KG1 (cell line): ENCODE measurements at regions not wholly inside any gene's neighbourhood (a gene's known extent, or its start where the extent isn't known, plus 50 kb on each side); places are given as distances from the start of the nearest gene placed in this dataset.

ENCODE experiments used
- DNase-seq: peaks from one replicate; lab custom pipeline; 2025; lab: John Stamatoyannopoulos, UW

- DNase-seq: no peak
Measured at GRCh38 chr13:48761256-48761655, 107.5 kb downstream of the CYSLTR2 start.

GRCh38 chr13:48769107-48769704 is 115.5 kb downstream of the CYSLTR2 start:
- DNase-seq: peak; percentile 86

GRCh38 chr13:48770372-48770771 is 116.6 kb downstream of the CYSLTR2 start:
- DNase-seq: no peak

- no peak for DNase-seq
Measured at GRCh38 chr13:48772908-48773307, 119.2 kb downstream of the CYSLTR2 start.

GRCh38 chr13:48773531-48774275 is 120.0 kb downstream of the CYSLTR2 start:
- no peak for DNase-seq

- DNase-seq: no peak
Measured at GRCh38 chr13:48775285-48775684, 121.6 kb downstream of the CYSLTR2 start.

- no peak for DNase-seq
Measured at GRCh38 chr13:48775804-48776203, 122.1 kb downstream of the CYSLTR2 start.

- DNase-seq: no peak
Measured at GRCh38 chr13:48776401-48776800, 122.7 kb downstream of the CYSLTR2 start.

GRCh38 chr13:48778610-48779009 is 124.9 kb downstream of the CYSLTR2 start:
- DNase-seq: no peak

- DNase-seq: no peak
Measured at GRCh38 chr13:48780713-48781341, 127.1 kb downstream of the CYSLTR2 start.

GRCh38 chr13:48782429-48782840 is 128.7 kb downstream of the CYSLTR2 start:
- DNase-seq: no peak

- DNase-seq: peak; percentile 6
Measured at GRCh38 chr13:48783181-48783630, 129.5 kb downstream of the CYSLTR2 start.

GRCh38 chr13:48783695-48784230 is 130.0 kb downstream of the CYSLTR2 start:
- DNase-seq: no peak

- DNase-seq: no peak
Measured at GRCh38 chr13:48784916-48785548, 131.3 kb downstream of the CYSLTR2 start.

- no peak for DNase-seq
Measured at GRCh38 chr13:48790199-48790598, 136.5 kb downstream of the CYSLTR2 start.

- no peak for DNase-seq
Measured at GRCh38 chr13:48790966-48791365, 137.2 kb downstream of the CYSLTR2 start.

GRCh38 chr13:48797127-48797526 is 143.4 kb downstream of the CYSLTR2 start:
- no peak for DNase-seq

GRCh38 chr13:48797761-48798160 is 144.0 kb downstream of the CYSLTR2 start:
- DNase-seq: no peak

- no peak for DNase-seq
Measured at GRCh38 chr13:48798180-48798579, 144.5 kb downstream of the CYSLTR2 start.

GRCh38 chr13:48801255-48801654 is 147.5 kb downstream of the CYSLTR2 start:
- DNase-seq: no peak

- DNase-seq: no peak
Measured at GRCh38 chr13:48804821-48805601, 151.3 kb downstream of the CYSLTR2 start.

GRCh38 chr13:48806522-48806921 is 152.8 kb downstream of the CYSLTR2 start:
- DNase-seq: no peak
